ENCODE measurements at regions not wholly inside any gene's neighbourhood (a gene's known extent, or its start where the extent isn't known, plus 50 kb on each side); places are given as distances from the start of the nearest gene placed in this dataset.

DNA sequence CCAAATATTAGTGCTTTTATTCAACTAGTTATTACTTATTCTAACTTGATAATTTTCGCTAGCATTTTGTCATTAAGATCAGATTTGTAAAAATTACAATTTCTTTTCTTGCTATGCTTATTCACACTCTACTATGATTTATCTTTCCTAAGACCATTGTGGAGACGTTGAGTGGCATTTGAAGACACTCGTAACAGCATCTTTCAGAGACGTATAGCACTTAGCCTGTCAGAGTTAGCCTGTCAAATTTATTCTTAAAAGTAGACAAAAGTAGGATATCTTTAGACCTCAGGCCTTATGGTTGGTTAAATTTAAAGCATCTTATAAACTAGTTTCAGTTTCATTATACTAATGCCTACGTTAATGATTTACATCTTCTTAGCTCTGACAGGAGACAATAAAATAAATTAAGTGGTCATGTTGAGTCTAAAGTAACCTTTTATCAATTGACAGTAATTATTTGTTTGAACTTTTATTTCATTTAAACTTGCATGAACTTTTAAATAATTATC, 1410.1 kb downstream of the MRPL39 start:
- TF ChIP-seq, protein P1, sequence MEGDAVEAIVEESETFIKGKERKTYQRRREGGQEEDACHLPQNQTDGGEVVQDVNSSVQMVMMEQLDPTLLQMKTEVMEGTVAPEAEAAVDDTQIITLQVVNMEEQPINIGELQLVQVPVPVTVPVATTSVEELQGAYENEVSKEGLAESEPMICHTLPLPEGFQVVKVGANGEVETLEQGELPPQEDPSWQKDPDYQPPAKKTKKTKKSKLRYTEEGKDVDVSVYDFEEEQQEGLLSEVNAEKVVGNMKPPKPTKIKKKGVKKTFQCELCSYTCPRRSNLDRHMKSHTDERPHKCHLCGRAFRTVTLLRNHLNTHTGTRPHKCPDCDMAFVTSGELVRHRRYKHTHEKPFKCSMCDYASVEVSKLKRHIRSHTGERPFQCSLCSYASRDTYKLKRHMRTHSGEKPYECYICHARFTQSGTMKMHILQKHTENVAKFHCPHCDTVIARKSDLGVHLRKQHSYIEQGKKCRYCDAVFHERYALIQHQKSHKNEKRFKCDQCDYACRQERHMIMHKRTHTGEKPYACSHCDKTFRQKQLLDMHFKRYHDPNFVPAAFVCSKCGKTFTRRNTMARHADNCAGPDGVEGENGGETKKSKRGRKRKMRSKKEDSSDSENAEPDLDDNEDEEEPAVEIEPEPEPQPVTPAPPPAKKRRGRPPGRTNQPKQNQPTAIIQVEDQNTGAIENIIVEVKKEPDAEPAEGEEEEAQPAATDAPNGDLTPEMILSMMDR (IDR thresholded peaks at IDR 0.05; ENCODE audit: low read length): no peak
- TF ChIP-seq EZH2 (optimal IDR thresholded peaks at IDR 0.05; ENCODE audit: low read depth, low read length) (no peak), EZH2phosphoT487 (IDR thresholded peaks at IDR 0.05; ENCODE audit: low read length) (no peak)
